ENCODE measurements at regions not wholly inside any gene's neighbourhood (a gene's known extent, or its start where the extent isn't known, plus 50 kb on each side); places are given as distances from the start of the nearest gene placed in this dataset.
A peak's percentile ranks its signal among the peaks of the same experiment; 100 is the strongest.

DNA sequence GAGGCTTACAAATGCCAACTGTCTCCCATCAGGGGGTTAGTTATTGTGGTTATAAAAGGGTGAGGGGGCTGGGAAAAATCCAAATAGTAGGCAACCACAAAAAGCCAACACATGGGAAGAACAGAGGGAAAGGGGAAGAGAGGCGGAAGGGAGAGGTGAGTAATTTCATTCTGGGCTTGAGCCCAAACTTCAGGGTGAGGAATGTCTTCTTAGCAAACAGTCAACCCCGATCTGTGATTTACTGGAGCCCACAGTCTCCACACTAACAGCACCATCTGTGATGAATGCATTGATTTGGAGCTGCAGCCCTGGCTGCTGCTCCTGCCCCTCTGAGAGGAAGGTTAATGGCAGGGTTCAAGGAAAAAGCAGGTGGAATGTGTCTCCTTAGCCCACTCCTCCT lies 162.2 kb upstream of the GPR101 start:
- no peak for DNase-seq (ENCODE audit: low spot score)
- no peak overlapping the region for H3K27ac Mint-ChIP-seq (ENCODE audit: unreplicated experiment)
- no peak overlapping the region for H3K4me3 Mint-ChIP-seq (ENCODE audit: unreplicated experiment)
- peaks cover 2% of the 10 kb centered on the region for H3K27me3 Mint-ChIP-seq (ENCODE audit: low read depth)
- H3K36me3 Mint-ChIP-seq (ENCODE audit: low read depth), result no peaks in the 10 kb centered on the region
- TF ChIP-seq CTCF (IDR thresholded peaks at IDR 0.05), result no peak
- no peaks in the 10 kb centered on the region for H3K4me1 Mint-ChIP-seq (ENCODE audit: low read depth)
- H3K9me3 Mint-ChIP-seq (ENCODE audit: low read depth), result peaks cover 12% of the 10 kb centered on the region

DNA sequence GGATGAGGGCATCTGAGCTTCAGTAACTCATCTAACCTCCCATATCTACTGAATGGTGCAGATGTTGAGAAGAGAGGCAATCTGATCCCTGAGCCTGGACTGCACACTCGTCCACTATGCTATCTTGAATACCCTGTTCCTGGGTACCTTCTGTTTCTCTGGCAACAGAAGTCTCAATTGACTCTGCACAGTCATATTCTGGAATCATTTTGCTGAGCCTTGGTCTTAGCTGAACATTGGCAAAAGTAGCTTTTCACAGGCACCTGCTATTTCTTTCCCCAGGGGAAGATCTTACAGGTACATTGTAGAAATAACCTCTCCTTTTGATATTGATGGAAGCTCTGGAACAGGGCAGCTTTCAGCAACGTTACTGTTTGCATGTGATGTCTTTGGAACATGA lies 161.5 kb upstream of the GPR101 start:
- no peaks in the 10 kb centered on the region for H3K36me3 Mint-ChIP-seq (ENCODE audit: low read depth)
- no peak for TF ChIP-seq CTCF (IDR thresholded peaks at IDR 0.05)
- DNase-seq (ENCODE audit: low spot score), result no peak
- H3K4me1 Mint-ChIP-seq (ENCODE audit: low read depth), result no peaks in the 10 kb centered on the region
- peaks cover 2% of the 10 kb centered on the region for H3K27me3 Mint-ChIP-seq (ENCODE audit: low read depth)
- H3K9me3 Mint-ChIP-seq (ENCODE audit: low read depth), result peaks cover 14% of the 10 kb centered on the region
- no peak overlapping the region for H3K27ac Mint-ChIP-seq (ENCODE audit: unreplicated experiment)
- H3K4me3 Mint-ChIP-seq (ENCODE audit: unreplicated experiment), result no peak overlapping the region

GRCh38 chrX:137194164-137194563 lies 160.4 kb upstream of the GPR101 start:
- Mint-ChIP-seq H3K27me3 (ENCODE audit: low read depth) (peaks cover 2% of the 10 kb centered on the region), H3K27ac (ENCODE audit: unreplicated experiment) (no peak overlapping the region), H3K36me3 (ENCODE audit: low read depth) (no peaks in the 10 kb centered on the region), H3K4me1 (ENCODE audit: low read depth) (no peaks in the 10 kb centered on the region), H3K4me3 (ENCODE audit: unreplicated experiment) (no peak overlapping the region), H3K9me3 (ENCODE audit: low read depth) (peaks cover 14% of the 10 kb centered on the region)
- peak; percentile 66 for TF ChIP-seq CTCF (IDR thresholded peaks at IDR 0.05)
- DNase-seq (ENCODE audit: low spot score), result no peak

DNA sequence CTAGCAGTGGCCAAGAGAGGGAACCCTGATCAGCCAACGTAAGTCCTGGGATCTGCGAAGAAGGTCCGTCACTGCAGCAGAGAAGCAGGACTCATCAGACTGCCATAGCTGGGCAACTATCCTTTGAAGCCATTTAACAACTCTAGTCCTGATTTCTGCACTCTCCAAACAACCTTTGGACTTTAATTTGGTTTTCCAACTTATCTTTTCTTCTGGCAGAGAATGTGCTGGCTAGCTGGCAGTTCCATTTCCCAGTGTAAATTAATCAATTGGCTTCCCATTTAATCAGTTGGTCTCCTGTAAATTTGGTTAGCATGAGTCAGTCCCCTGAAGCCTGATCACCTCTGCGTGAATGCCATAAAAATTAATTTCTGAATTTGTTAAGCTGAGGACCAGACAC lies 153.7 kb upstream of the GPR101 start:
- Mint-ChIP-seq H3K27ac (ENCODE audit: unreplicated experiment) (no peak overlapping the region), H3K36me3 (ENCODE audit: low read depth) (no peaks in the 10 kb centered on the region), H3K4me3 (ENCODE audit: unreplicated experiment) (no peak overlapping the region), H3K9me3 (ENCODE audit: low read depth) (peaks cover 15% of the 10 kb centered on the region), H3K27me3 (ENCODE audit: low read depth) (peaks cover 2% of the 10 kb centered on the region), H3K4me1 (ENCODE audit: low read depth) (no peaks in the 10 kb centered on the region)
- TF ChIP-seq CTCF (IDR thresholded peaks at IDR 0.05), result no peak
- DNase-seq (ENCODE audit: low spot score), result no peak

GRCh38 chrX:137178392-137178791 lies 144.6 kb upstream of the GPR101 start:
- H3K9me3 Mint-ChIP-seq (ENCODE audit: low read depth), result peaks cover 5% of the 10 kb centered on the region
- H3K36me3 Mint-ChIP-seq (ENCODE audit: low read depth), result no peaks in the 10 kb centered on the region
- no peaks in the 10 kb centered on the region for H3K27me3 Mint-ChIP-seq (ENCODE audit: low read depth)
- TF ChIP-seq CTCF (IDR thresholded peaks at IDR 0.05), result no peak
- no peak overlapping the region for H3K4me3 Mint-ChIP-seq (ENCODE audit: unreplicated experiment)
- no peak overlapping the region for H3K27ac Mint-ChIP-seq (ENCODE audit: unreplicated experiment)
- no peak for DNase-seq (ENCODE audit: low spot score)
- H3K4me1 Mint-ChIP-seq (ENCODE audit: low read depth), result no peaks in the 10 kb centered on the region
